Esophagus muscularis mucosa (tissue), 4 donors: ENCODE measurements at regions not wholly inside any gene's neighbourhood (a gene's known extent, or its start where the extent isn't known, plus 50 kb on each side); places are given as distances from the start of the nearest gene placed in this dataset.

ENCODE experiments used
- EP300 ChIP-seq: sonication (generic); formaldehyde crosslinking; IDR thresholded peaks from one replicate; pipeline ENCODE4 v1.6.1; 2017; ENCODE audit warnings: antibody characterized with exemption
- POLR2A ChIP-seq: fragments of 450-650 bp; IDR thresholded peaks from one replicate; pipeline ENCODE4 v1.6.1; 2017; ENCODE audit warnings: antibody characterized with exemption, moderate library complexity, mild to moderate bottlenecking, low read depth
- POLR2AphosphoS5 ChIP-seq, 2 donors: sonication (generic); formaldehyde crosslinking; IDR thresholded peaks; one replicate each; pipeline ENCODE4 v1.6.1; 2017; ENCODE audit warnings: antibody characterized with exemption in 2 of 2
- TF ChIP-seq, protein P1 (sequence below), 3 experiments: fragments of 200-600 bp in 2 of 3; fragments of 450-650 bp in 1 of 3; sonication (generic) in 2 of 3; IDR thresholded peaks; one replicate each; pipeline ENCODE4 v1.5.1; 2017 to 2019; ENCODE audit warnings: antibody characterized with exemption in 3 of 3, mild to moderate bottlenecking in 2 of 3, moderate library complexity in 1 of 3

DNA sequence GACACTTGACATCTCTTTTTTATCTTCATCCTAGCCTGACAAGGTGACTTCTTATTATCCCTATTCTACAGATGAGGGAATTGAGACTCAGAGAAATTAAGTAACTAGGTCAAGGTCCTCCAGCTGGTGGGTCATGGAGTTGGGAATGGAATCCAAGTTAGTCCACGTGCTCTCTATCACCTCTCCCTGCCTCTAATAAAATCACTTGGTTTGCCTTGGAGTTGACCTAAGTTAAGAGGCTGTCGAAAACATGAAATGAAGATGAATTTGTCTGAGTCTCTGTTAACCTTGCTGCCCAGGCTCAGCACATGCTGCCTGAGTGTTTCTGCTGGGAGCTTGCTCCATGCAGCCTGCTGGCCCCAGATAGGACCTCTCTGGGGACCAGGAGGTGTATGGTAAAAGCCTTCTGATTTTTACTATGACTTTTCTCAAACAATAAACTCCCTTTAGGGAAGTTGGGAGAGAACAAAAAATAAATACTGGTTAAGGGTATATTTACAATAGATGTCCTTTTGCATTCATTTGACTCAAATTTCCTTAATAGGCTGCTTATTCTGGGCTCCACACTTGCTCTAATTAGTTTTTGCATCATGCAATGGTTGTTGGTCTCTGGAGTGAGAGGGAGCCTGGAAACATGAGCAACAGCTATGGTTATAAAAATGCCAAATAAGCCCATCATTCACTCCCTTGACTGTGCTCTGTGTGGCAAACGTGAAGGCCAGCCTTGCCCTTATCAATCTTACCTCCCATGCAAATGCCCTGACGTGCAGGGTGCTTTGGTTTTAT is 61.6 kb upstream of the DHX15 start:
- TF ChIP-seq, protein P1, sequence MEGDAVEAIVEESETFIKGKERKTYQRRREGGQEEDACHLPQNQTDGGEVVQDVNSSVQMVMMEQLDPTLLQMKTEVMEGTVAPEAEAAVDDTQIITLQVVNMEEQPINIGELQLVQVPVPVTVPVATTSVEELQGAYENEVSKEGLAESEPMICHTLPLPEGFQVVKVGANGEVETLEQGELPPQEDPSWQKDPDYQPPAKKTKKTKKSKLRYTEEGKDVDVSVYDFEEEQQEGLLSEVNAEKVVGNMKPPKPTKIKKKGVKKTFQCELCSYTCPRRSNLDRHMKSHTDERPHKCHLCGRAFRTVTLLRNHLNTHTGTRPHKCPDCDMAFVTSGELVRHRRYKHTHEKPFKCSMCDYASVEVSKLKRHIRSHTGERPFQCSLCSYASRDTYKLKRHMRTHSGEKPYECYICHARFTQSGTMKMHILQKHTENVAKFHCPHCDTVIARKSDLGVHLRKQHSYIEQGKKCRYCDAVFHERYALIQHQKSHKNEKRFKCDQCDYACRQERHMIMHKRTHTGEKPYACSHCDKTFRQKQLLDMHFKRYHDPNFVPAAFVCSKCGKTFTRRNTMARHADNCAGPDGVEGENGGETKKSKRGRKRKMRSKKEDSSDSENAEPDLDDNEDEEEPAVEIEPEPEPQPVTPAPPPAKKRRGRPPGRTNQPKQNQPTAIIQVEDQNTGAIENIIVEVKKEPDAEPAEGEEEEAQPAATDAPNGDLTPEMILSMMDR (IDR thresholded peaks at IDR 0.05), result no peak
- TF ChIP-seq EP300 (no peak), POLR2A (no peak), POLR2AphosphoS5 (IDR thresholded peaks at IDR 0.05) (no peak)
